ENCODE measurements at regions not wholly inside any gene's neighbourhood (a gene's known extent, or its start where the extent isn't known, plus 50 kb on each side); places are given as distances from the start of the nearest gene placed in this dataset.

DNA sequence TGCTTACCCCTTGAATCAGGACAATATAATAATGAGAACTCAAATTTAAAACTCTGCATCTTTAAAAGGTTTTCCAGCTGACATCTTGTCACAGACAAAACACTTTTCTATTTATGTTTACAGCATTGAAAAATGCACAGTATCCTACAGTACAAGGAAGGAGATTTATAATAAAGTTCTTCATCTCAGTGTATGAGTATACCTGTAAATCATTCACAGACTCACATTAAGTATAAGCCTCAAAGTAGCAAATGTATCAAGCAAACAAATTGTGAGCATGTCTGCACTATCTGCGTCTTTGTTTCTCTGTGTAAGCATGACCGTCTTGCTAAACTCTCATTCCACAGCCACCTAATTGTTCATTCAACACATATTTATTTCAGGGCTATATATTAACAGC is 52.8 kb downstream of the PPP1R2C start:
- DNase-seq (ENCODE audit: low read depth in 1 of 2, low spot score in 1 of 2) = no peak
- Histone ChIP-seq H3K4me3 (replicated peaks; ENCODE audit: insufficient read depth, low read length) (no peak overlapping the region), H3K27me3 (ENCODE audit: insufficient read depth, poor library complexity, severe bottlenecking) (no peaks in the 10 kb centered on the region), H3K27ac (replicated peaks) (no peak overlapping the region)
- TF ChIP-seq, protein P1, sequence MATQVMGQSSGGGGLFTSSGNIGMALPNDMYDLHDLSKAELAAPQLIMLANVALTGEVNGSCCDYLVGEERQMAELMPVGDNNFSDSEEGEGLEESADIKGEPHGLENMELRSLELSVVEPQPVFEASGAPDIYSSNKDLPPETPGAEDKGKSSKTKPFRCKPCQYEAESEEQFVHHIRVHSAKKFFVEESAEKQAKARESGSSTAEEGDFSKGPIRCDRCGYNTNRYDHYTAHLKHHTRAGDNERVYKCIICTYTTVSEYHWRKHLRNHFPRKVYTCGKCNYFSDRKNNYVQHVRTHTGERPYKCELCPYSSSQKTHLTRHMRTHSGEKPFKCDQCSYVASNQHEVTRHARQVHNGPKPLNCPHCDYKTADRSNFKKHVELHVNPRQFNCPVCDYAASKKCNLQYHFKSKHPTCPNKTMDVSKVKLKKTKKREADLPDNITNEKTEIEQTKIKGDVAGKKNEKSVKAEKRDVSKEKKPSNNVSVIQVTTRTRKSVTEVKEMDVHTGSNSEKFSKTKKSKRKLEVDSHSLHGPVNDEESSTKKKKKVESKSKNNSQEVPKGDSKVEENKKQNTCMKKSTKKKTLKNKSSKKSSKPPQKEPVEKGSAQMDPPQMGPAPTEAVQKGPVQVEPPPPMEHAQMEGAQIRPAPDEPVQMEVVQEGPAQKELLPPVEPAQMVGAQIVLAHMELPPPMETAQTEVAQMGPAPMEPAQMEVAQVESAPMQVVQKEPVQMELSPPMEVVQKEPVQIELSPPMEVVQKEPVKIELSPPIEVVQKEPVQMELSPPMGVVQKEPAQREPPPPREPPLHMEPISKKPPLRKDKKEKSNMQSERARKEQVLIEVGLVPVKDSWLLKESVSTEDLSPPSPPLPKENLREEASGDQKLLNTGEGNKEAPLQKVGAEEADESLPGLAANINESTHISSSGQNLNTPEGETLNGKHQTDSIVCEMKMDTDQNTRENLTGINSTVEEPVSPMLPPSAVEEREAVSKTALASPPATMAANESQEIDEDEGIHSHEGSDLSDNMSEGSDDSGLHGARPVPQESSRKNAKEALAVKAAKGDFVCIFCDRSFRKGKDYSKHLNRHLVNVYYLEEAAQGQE (IDR thresholded peaks at IDR 0.05; ENCODE audit: insufficient replicate concordance, low read depth) = no peak

- no peak for DNase-seq (ENCODE audit: low read depth in 1 of 2, low spot score in 1 of 2)
- H3K27ac ChIP-seq (replicated peaks) = no peak overlapping the region
- no peaks in the 10 kb centered on the region for H3K27me3 ChIP-seq (ENCODE audit: insufficient read depth, poor library complexity, severe bottlenecking)
- TF ChIP-seq CTCF (IDR thresholded peaks at IDR 0.05; ENCODE audit: insufficient read depth, low read length) (no peak), SPI1 (IDR thresholded peaks at IDR 0.05; ENCODE audit: borderline replicate concordance, low read depth) (no peak), GABPA (IDR thresholded peaks at IDR 0.05; ENCODE audit: low read depth) (no peak), POLR2AphosphoS5 (IDR thresholded peaks at IDR 0.05; ENCODE audit: low read depth) (no peak)
- TF ChIP-seq, protein P1 (IDR thresholded peaks at IDR 0.05; ENCODE audit: insufficient replicate concordance, low read depth) = no peak
- no peak overlapping the region for H3K4me3 ChIP-seq (replicated peaks; ENCODE audit: insufficient read depth, low read length)
These were observed 57.8 kb downstream of the PPP1R2C start for GRCh38 chrX:42720209-42720608.

GRCh38 chrX:42715701-42716262 is 62.2 kb downstream of the PPP1R2C start:
- no peak for DNase-seq (ENCODE audit: low read depth in 1 of 2, low spot score in 1 of 2)
- TF ChIP-seq, protein P1 (IDR thresholded peaks at IDR 0.05; ENCODE audit: insufficient replicate concordance, low read depth) = no peak
- no peak for TF ChIP-seq CTCF (IDR thresholded peaks at IDR 0.05; ENCODE audit: insufficient read depth, low read length)
- no peak for TF ChIP-seq POLR2AphosphoS5 (IDR thresholded peaks at IDR 0.05; ENCODE audit: low read depth)
- TF ChIP-seq GABPA (IDR thresholded peaks at IDR 0.05; ENCODE audit: low read depth) = no peak
- H3K4me3 ChIP-seq (replicated peaks; ENCODE audit: insufficient read depth, low read length) = no peak overlapping the region
- H3K27ac ChIP-seq (replicated peaks) = no peak overlapping the region
- H3K27me3 ChIP-seq (ENCODE audit: insufficient read depth, poor library complexity, severe bottlenecking) = no peaks in the 10 kb centered on the region
